ENCODE measurements at regions not wholly inside any gene's neighbourhood (a gene's known extent, or its start where the extent isn't known, plus 50 kb on each side); places are given as distances from the start of the nearest gene placed in this dataset.

GRCh38 chr4:28436191-28437080, 1575.8 kb downstream of the STIM2 start:
- Mint-ChIP-seq H3K27ac (ENCODE audit: unreplicated experiment) (no peak overlapping the region), H3K9me3 (ENCODE audit: unreplicated experiment) (no peaks in the 10 kb centered on the region), H3K36me3 (ENCODE audit: low read depth, unreplicated experiment) (no peaks in the 10 kb centered on the region), H3K4me3 (ENCODE audit: unreplicated experiment) (no peak overlapping the region), H3K4me1 (ENCODE audit: low read depth, unreplicated experiment) (peaks cover 8% of the 10 kb centered on the region), H3K27me3 (ENCODE audit: low read depth, unreplicated experiment) (no peaks in the 10 kb centered on the region)
- FAIRE-seq = no peak
- H3K36me3 ChIP-seq (ENCODE audit: insufficient read depth, low read length) = no peaks in the 10 kb centered on the region
- H3K9ac ChIP-seq (ENCODE audit: low read length) = no peak overlapping the region
- H3K27ac ChIP-seq (ENCODE audit: low read depth, low read length) = no peak overlapping the region
- no peaks in the 10 kb centered on the region for H3K4me1 ChIP-seq (ENCODE audit: insufficient read depth, low read length)
- TF ChIP-seq EZH2 (IDR thresholded peaks at IDR 0.05; ENCODE audit: insufficient read depth, low read length) = no peak
- TF ChIP-seq, protein P1, sequence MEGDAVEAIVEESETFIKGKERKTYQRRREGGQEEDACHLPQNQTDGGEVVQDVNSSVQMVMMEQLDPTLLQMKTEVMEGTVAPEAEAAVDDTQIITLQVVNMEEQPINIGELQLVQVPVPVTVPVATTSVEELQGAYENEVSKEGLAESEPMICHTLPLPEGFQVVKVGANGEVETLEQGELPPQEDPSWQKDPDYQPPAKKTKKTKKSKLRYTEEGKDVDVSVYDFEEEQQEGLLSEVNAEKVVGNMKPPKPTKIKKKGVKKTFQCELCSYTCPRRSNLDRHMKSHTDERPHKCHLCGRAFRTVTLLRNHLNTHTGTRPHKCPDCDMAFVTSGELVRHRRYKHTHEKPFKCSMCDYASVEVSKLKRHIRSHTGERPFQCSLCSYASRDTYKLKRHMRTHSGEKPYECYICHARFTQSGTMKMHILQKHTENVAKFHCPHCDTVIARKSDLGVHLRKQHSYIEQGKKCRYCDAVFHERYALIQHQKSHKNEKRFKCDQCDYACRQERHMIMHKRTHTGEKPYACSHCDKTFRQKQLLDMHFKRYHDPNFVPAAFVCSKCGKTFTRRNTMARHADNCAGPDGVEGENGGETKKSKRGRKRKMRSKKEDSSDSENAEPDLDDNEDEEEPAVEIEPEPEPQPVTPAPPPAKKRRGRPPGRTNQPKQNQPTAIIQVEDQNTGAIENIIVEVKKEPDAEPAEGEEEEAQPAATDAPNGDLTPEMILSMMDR (IDR thresholded peaks at IDR 0.05; ENCODE audit: insufficient read depth, low read depth, low read length) = no peak
- H2AFZ ChIP-seq (ENCODE audit: low read depth, low read length) = no peak overlapping the region
- no peaks in the 10 kb centered on the region for H3K79me2 ChIP-seq (ENCODE audit: insufficient read depth, low read length)
- no peak overlapping the region for H3K4me2 ChIP-seq (ENCODE audit: low read length)
- no peaks in the 10 kb centered on the region for H3K27me3 ChIP-seq (ENCODE audit: insufficient read depth, low read length)
- H3K4me3 ChIP-seq (ENCODE audit: insufficient read depth, low read depth, low read length) = no peak overlapping the region
- no peak for DNase-seq (ENCODE audit: low read depth)
- no peaks in the 10 kb centered on the region for H4K20me1 ChIP-seq (ENCODE audit: insufficient read depth, low read length)
- H3K9me3 ChIP-seq (ENCODE audit: insufficient read depth, low read depth, low read length) = no peaks in the 10 kb centered on the region

DNA sequence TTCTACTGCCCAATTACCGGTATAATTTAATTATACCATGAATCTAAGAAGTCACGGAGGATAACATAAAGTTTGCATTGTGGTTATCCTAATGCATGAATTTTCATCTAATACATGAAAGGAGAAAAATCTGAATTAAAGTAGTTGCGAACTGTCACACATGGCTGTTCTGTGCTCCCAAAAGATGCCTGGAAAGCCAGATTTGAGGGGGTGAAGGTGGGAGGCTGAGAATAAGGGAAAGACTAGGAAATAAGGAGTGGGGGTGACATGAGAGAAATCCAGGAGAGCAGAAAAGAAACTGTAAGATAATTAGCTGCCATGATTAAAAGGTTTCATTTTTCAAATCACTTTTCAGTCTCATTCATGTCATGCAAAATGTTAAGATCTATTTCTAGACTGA, 1582.7 kb downstream of the STIM2 start:
- H3K27ac ChIP-seq (ENCODE audit: low read depth, low read length) = no peak overlapping the region
- H3K36me3 ChIP-seq (ENCODE audit: insufficient read depth, low read length) = no peaks in the 10 kb centered on the region
- no peaks in the 10 kb centered on the region for H3K27me3 ChIP-seq (ENCODE audit: insufficient read depth, low read length)
- no peak overlapping the region for H3K4me3 ChIP-seq (ENCODE audit: insufficient read depth, low read depth, low read length)
- H3K36me3 Mint-ChIP-seq (ENCODE audit: low read depth, unreplicated experiment) = no peaks in the 10 kb centered on the region
- FAIRE-seq (no peak), DNase-seq (ENCODE audit: low read depth) (no peak)
- H3K4me1 Mint-ChIP-seq (ENCODE audit: low read depth, unreplicated experiment) = peaks cover 5% of the 10 kb centered on the region
- no peak overlapping the region for H2AFZ ChIP-seq (ENCODE audit: low read depth, low read length)
- H3K4me1 ChIP-seq (ENCODE audit: insufficient read depth, low read length) = no peaks in the 10 kb centered on the region
- no peaks in the 10 kb centered on the region for H3K27me3 Mint-ChIP-seq (ENCODE audit: low read depth, unreplicated experiment)
- no peaks in the 10 kb centered on the region for H4K20me1 ChIP-seq (ENCODE audit: insufficient read depth, low read length)
- no peaks in the 10 kb centered on the region for H3K79me2 ChIP-seq (ENCODE audit: insufficient read depth, low read length)
- H3K4me3 Mint-ChIP-seq (ENCODE audit: unreplicated experiment) = no peak overlapping the region
- no peak overlapping the region for H3K9ac ChIP-seq (ENCODE audit: low read length)
- no peak overlapping the region for H3K27ac Mint-ChIP-seq (ENCODE audit: unreplicated experiment)
- no peaks in the 10 kb centered on the region for H3K9me3 ChIP-seq (ENCODE audit: insufficient read depth, low read depth, low read length)
- peaks cover 2% of the 10 kb centered on the region for H3K9me3 Mint-ChIP-seq (ENCODE audit: unreplicated experiment)
- TF ChIP-seq, protein P1 (IDR thresholded peaks at IDR 0.05; ENCODE audit: insufficient read depth, low read depth, low read length) = no peak
- TF ChIP-seq EZH2 (IDR thresholded peaks at IDR 0.05; ENCODE audit: insufficient read depth, low read length) = no peak
- no peak overlapping the region for H3K4me2 ChIP-seq (ENCODE audit: low read length)

Measured in astrocyte (in vitro differentiated cells and primary cell).